ENCODE measurements at regions not wholly inside any gene's neighbourhood (a gene's known extent, or its start where the extent isn't known, plus 50 kb on each side); places are given as distances from the start of the nearest gene placed in this dataset.

GRCh38 chr18:44586782-44587524 is 93.7 kb upstream of the SETBP1 start:
- no peaks in the 10 kb centered on the region for H3K9me3 ChIP-seq
- H3K27me3 ChIP-seq, result no peaks in the 10 kb centered on the region
- no peak for DNase-seq
- H3K4me1 ChIP-seq, result no peaks in the 10 kb centered on the region
- H3K4me3 ChIP-seq, result no peak overlapping the region
- H3K36me3 ChIP-seq, result no peaks in the 10 kb centered on the region
- TF ChIP-seq POLR2A (IDR thresholded peaks at IDR 0.05) (no peak), CTCF (IDR thresholded peaks at IDR 0.05) (no peak)
- H3K27ac ChIP-seq, result no peak overlapping the region

GRCh38 chr18:44588508-44588907 is 92.2 kb upstream of the SETBP1 start:
- Histone ChIP-seq H3K9me3 (no peaks in the 10 kb centered on the region), H3K4me1 (no peaks in the 10 kb centered on the region), H3K4me3 (no peak overlapping the region), H3K36me3 (no peaks in the 10 kb centered on the region), H3K27me3 (no peaks in the 10 kb centered on the region), H3K27ac (peak overlapping the region in 1 of 4 donors; percentile 51)
- DNase-seq, result no peak
- TF ChIP-seq POLR2A (IDR thresholded peaks at IDR 0.05), result no peak
- TF ChIP-seq CTCF (IDR thresholded peaks at IDR 0.05), result no peak

- Histone ChIP-seq H3K36me3 (no peaks in the 10 kb centered on the region), H3K4me1 (no peaks in the 10 kb centered on the region), H3K9me3 (no peaks in the 10 kb centered on the region), H3K4me3 (no peak overlapping the region), H3K27me3 (no peaks in the 10 kb centered on the region), H3K27ac (peak overlapping the region in 1 of 4 donors; percentile 51)
- TF ChIP-seq POLR2A (IDR thresholded peaks at IDR 0.05) (no peak), CTCF (IDR thresholded peaks at IDR 0.05) (no peak)
- DNase-seq, result no peak
Observed at GRCh38 chr18:44589693-44590355, 90.9 kb upstream of the SETBP1 start.

- no peak for DNase-seq
- no peaks in the 10 kb centered on the region for H3K4me1 ChIP-seq
- H3K27ac ChIP-seq, result peak overlapping the region in 1 of 4 donors; percentile 51
Observed at GRCh38 chr18:44590956-44591670, 89.6 kb upstream of the SETBP1 start.

GRCh38 chr18:44592639-44593038 is 88.0 kb upstream of the SETBP1 start:
- no peak for DNase-seq
- no peak overlapping the region for H3K4me3 ChIP-seq
- no peaks in the 10 kb centered on the region for H3K4me1 ChIP-seq
- peak overlapping the region in 1 of 4 donors; percentile 51 for H3K27ac ChIP-seq
- no peaks in the 10 kb centered on the region for H3K27me3 ChIP-seq
- no peaks in the 10 kb centered on the region for H3K9me3 ChIP-seq
- H3K36me3 ChIP-seq, result no peaks in the 10 kb centered on the region
- no peak for TF ChIP-seq POLR2A (IDR thresholded peaks at IDR 0.05)
- no peak for TF ChIP-seq CTCF (IDR thresholded peaks at IDR 0.05)

More at GRCh38 chr18:44590956-44591670, 89.6 kb upstream of the SETBP1 start:
- Histone ChIP-seq H3K9me3 (no peaks in the 10 kb centered on the region), H3K36me3 (no peaks in the 10 kb centered on the region), H3K4me3 (no peak overlapping the region), H3K27me3 (no peaks in the 10 kb centered on the region)
- TF ChIP-seq POLR2A (IDR thresholded peaks at IDR 0.05), result no peak
- no peak for TF ChIP-seq CTCF (IDR thresholded peaks at IDR 0.05)

Measured in Peyer's patch (tissue), 4 donors.